GM20000 (cell line): ENCODE measurements at regions not wholly inside any gene's neighbourhood (a gene's known extent, or its start where the extent isn't known, plus 50 kb on each side); places are given as distances from the start of the nearest gene placed in this dataset.

ENCODE experiments used
- DNase-seq: peaks from one replicate; pipeline ENCODE4 v3.0.0; 2012; ENCODE audit warnings: low spot score
- TF ChIP-seq, protein P1 (sequence below): IDR thresholded peaks from 2 replicates; pipeline ENCODE4 v1.5.1; 2012; ENCODE audit warnings: mild to moderate bottlenecking, control low read depth; ENCODE audit errors: extremely low read depth, missing control alignments

DNA sequence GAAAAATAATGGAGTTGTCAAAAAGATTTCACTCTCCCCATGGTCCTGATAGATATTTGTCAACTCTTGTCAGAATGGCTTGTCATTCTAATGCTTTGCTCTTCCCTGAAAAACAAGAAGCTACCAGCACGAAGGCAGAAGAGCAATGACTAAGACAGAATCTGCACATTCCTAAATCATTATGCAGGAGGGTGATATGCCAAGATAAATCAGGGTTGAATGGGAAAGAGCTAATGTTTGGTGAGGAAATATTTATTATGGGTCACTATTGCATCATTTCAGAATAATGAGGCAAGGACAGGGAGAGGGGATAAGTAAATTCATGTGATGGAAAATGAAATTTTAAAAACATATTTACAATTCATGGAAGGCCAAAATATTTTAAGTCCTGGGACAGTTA is 297.5 kb upstream of the XYLT1 start:
- TF ChIP-seq, protein P1, sequence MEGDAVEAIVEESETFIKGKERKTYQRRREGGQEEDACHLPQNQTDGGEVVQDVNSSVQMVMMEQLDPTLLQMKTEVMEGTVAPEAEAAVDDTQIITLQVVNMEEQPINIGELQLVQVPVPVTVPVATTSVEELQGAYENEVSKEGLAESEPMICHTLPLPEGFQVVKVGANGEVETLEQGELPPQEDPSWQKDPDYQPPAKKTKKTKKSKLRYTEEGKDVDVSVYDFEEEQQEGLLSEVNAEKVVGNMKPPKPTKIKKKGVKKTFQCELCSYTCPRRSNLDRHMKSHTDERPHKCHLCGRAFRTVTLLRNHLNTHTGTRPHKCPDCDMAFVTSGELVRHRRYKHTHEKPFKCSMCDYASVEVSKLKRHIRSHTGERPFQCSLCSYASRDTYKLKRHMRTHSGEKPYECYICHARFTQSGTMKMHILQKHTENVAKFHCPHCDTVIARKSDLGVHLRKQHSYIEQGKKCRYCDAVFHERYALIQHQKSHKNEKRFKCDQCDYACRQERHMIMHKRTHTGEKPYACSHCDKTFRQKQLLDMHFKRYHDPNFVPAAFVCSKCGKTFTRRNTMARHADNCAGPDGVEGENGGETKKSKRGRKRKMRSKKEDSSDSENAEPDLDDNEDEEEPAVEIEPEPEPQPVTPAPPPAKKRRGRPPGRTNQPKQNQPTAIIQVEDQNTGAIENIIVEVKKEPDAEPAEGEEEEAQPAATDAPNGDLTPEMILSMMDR, result no peak
- no peak for DNase-seq

DNA sequence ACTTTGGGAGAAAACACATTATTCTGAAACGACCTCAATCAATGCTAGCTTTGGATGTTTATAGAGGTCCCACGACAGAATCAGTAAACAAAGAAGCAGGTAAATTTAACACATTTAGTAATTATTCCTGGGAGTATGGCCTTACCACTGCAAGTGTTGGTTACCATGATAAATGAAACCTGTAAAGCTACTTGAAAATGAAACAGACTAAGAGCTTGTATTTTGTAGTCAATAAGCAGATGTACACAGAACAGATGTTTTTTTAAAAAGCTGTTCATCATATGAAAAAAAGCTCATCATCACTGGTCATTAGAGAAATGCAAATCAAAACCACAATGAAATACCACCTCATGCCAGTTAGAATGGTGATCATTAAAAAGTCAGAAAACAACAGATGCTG is 295.3 kb upstream of the XYLT1 start:
- TF ChIP-seq, protein P1, result no peak
- DNase-seq, result no peak

DNA sequence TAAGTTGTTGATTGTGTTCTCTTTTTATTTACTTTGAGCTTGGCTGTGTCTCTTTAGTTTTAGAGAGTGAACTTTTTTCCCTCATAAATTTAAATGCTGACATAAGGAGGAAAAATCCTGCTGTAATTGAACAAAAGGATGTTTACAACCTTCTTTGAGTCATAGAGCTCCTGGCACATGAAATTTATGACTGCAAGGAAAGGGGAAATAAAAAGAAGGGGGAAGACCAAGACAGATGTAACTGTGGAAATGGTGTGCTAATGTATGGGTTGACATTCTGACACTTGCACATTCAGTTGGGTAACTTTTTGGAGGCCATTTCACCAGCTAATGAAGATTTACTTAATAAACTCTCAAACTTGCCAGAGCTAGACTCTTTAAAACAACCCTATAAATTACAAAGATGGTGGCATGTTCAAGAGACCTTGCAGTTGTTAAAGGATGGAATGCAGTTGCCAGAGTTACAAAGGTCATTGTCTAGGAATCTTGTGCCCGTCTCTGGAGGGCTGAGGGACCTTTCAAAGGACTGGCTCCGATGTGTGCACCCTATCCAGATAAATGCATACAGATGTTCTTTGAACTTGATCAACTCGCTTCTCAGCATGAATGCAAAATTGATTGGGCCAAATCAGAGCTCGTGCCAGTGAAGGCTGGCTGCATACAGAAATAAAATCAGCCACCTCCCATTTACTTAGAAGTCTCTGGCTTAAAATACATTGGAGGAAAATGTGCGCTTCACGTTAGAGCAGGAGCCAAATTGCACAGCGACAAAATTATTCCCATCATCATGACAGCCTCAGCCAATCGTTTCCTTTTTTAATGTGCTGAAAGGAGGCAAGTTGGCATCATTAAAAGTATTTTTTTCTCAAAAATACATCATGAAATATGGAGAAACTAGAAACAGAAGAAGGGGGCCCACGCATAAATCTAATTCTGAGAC is 289.0 kb upstream of the XYLT1 start:
- TF ChIP-seq, protein P1, result no peak
- no peak for DNase-seq

DNA sequence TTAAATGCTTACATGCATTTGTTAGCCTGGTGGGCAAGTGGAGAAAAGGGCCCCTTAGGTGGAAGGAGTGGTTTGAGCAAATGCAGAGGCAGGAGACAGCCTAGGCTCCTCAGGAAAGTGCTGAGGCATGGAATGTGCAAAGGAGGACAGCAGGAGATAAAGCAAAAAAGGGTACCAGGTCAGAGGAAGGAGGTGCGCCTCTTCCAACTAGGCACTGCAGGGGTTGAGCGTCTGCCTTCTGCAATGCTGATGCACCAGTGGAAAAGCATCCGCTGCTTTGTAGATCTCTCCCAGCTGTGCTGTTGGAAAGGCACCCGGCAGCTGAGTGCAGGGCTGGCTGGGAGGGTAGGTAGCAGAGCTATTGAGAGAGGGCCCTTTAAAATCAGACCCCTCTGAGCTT is 287.0 kb upstream of the XYLT1 start:
- DNase-seq, result no peak
- TF ChIP-seq, protein P1, result no peak

DNA sequence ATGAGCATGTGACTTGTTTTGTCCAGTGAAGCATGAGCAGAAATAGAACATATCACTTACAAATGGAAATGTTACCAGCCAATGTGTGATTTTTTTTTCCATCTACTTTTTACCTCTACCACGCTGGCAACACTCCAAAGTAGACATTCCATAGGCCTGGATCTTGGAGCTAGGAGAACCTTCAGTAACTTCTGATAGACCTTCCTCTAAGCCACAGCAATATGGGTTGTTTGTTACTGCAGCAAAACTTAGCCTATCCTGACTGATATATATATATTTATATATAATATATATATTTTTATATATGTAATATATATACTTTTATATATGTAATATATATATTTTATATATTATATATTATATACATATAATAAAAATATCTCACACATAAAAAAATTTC is 284.4 kb upstream of the XYLT1 start:
- DNase-seq, result no peak
- TF ChIP-seq, protein P1, result no peak

DNA sequence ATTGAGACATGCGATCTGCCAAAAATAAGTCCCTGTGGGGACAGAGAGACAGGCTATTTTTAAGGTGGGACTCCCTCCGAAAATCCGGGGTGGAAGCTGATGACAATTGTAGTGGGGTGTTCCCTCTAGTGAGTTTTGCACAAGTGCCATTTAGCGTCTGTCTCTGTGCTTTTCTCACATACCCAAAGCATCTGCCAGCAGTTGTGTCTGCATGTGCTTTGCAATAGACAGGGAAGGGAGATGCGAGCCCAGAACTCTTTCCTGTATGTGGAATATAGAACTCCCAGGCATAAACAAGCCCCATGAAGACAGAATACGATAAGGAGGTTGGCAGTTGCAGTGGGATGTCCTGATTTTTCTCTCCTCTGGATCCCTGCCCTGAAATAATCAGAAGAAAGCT is 282.7 kb upstream of the XYLT1 start:
- no peak for DNase-seq
- TF ChIP-seq, protein P1, result no peak

DNA sequence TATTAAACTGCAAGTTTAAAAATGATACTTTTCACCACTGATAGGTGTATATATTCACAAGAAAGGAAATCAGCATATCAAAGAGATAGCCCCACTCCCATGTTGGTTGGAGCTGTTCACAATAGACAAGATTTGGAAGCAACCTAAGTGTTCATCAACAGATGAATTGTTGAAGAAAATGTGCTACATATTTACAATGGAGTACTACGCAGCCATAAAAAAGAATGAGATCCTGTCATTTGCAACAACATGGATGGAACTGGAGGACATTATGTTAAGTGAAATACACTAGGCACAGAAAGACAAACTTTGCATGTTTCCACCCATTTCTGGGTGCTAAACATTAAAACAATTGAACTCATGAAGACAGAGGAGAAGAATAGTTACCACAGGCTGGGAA is 278.9 kb upstream of the XYLT1 start:
- no peak for DNase-seq
- TF ChIP-seq, protein P1, result no peak
